T-helper 2 cell treated with Interferon-gamma antibody and Interleukin-4, amounts not matched to agents 100 ng/mL and 5 ng/mL, for 36 hours (primary cell): ENCODE measurements at regions not wholly inside any gene's neighbourhood (a gene's known extent, or its start where the extent isn't known, plus 50 kb on each side); places are given as distances from the start of the nearest gene placed in this dataset.
"Not testable (repeated sequence)": the region's sequence is repeated elsewhere in the genome, so short reads cannot be mapped to it uniquely, and the experiment has no call there.

ENCODE experiments used
- intact Hi-C: fragments of 100-400 bp; cut with micrococcal nuclease; formaldehyde crosslinking; loops from one replicate; pipeline ENCODE4 v1.15.1; 2023

- intact Hi-C loops, result no loop called here
Observed at GRCh38 chr7:124254396-124254795, 221.5 kb upstream of the TMEM229A start.

- intact Hi-C loops, result no loop called here
Observed at GRCh38 chr7:124251636-124252035, 218.8 kb upstream of the TMEM229A start.

GRCh38 chr7:124250297-124251034 lies 217.6 kb upstream of the TMEM229A start:
- intact Hi-C loops, result no loop called here

DNA sequence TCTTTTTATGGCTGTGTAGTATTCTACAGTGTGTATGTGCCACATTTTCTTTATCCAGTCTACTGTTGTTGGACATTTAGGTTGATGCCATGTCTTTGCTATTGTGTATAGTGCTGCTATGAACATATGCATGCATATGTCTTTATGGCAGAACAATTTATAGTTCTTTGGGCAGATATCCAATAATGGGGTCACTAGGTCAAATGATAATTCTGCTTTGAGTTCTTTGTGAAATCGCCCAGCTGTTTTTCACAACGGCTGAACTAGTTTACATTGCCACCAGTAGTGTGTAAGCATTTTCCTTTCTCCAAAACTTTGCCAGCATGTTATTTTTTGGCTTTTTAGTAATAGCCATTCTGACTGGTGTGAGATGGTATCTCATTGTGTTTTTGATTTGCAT lies 214.8 kb upstream of the TMEM229A start:
- intact Hi-C loops, result no loop called here

- intact Hi-C loops, result no loop called here
Observed at GRCh38 chr7:124246262-124246863, 213.5 kb upstream of the TMEM229A start.

DNA sequence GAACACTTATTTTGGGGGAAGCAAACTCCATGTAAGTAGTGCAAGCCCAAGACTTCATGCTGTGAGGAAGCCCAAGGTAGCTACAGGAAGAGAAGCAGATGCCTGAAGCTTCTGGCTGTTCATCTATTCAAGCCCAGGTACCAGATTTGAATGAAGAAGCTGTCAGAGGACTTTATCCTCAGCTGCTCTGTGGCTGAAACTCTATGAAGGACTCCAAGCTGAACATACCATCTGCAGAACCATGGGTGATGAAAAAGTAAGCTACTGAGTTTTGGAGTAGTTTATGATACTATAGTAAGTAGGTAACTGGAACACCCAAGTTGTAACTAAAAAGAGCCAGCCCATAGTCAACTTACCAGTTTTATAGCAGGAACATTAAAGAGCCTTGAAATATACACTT lies 211.6 kb upstream of the TMEM229A start:
- intact Hi-C loops, result not testable (repeated sequence)

- intact Hi-C loops, result no loop called here
Observed at GRCh38 chr7:124219681-124220080, 186.8 kb upstream of the TMEM229A start.

GRCh38 chr7:124208642-124209041 lies 175.8 kb upstream of the TMEM229A start:
- intact Hi-C loops, result no loop called here

DNA sequence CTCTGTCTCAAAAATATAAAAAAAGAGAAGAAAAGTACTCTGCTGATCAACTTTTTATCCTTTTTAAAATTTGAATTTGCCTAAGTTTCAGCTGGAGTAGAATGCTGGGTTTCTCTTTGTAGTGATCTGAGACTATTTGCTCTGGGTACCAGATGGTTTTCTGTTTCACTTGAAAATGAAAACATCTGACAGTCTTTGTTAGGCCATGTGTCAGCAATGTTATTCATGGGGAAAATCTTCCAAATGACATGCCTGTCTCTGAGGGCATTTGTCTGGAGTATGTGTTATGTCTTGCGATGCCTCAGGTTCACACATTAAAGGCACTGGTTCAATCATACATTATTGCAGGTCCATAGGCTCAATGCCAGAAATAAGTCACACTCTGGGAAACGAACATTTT lies 175.3 kb upstream of the TMEM229A start:
- intact Hi-C loops, result no loop called here

DNA sequence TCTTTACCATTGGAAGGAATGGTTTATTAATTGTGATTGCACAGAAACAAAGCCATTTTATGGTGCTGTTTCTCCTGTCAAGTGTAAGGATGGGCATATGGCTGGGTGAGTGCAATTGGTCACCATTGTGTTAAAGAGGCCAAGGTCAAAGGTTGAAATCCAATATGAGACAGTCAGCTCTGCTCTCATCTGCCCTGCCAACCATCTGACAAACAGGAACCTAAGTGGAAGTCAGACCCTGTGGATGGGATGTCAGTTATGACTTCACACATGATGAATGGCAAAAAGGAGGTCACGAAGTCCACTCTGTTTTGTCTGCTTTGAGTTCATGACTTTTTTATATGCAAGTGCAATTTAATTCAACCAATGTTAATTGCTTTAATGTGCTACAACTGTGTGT lies 172.7 kb upstream of the TMEM229A start:
- intact Hi-C loops, result no loop called here

DNA sequence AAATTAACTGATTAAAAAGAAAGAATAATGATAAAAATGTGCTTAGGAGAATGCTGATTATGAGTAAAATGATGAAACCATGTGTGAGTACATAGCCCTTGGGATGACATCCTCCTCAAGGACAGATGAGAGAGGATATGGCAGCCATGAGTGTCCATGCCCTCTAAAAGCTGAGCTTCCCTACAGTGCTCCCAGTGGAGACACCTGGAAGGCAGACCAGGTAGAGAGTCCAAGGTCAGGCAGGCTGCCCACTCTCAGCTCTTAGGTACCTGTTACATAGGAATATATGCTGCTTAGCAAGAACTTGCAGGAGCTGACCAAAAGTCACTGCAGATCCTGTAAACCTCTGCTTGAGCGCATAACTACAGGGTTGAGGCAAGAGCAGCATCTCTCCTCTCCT lies 169.7 kb upstream of the TMEM229A start:
- intact Hi-C loops, result no loop called here

GRCh38 chr7:124201768-124202349 lies 169.0 kb upstream of the TMEM229A start:
- intact Hi-C loops, result no loop called here

- intact Hi-C loops, result no loop called here
Observed at GRCh38 chr7:124196519-124196918, 163.7 kb upstream of the TMEM229A start.

GRCh38 chr7:124192885-124193284 lies 160.0 kb upstream of the TMEM229A start:
- intact Hi-C loops, result no loop called here

- intact Hi-C loops, result no loop called here
Observed at GRCh38 chr7:124191713-124192112, 158.8 kb upstream of the TMEM229A start.

GRCh38 chr7:124191030-124191429 lies 158.2 kb upstream of the TMEM229A start:
- intact Hi-C loops, result no loop called here

GRCh38 chr7:124188576-124188975 lies 155.7 kb upstream of the TMEM229A start:
- intact Hi-C loops, result no loop called here

- intact Hi-C loops, result no loop called here
Observed at GRCh38 chr7:124187962-124188361, 155.1 kb upstream of the TMEM229A start.

- intact Hi-C loops, result no loop called here
Observed at GRCh38 chr7:124183649-124184048, 150.8 kb upstream of the TMEM229A start.

DNA sequence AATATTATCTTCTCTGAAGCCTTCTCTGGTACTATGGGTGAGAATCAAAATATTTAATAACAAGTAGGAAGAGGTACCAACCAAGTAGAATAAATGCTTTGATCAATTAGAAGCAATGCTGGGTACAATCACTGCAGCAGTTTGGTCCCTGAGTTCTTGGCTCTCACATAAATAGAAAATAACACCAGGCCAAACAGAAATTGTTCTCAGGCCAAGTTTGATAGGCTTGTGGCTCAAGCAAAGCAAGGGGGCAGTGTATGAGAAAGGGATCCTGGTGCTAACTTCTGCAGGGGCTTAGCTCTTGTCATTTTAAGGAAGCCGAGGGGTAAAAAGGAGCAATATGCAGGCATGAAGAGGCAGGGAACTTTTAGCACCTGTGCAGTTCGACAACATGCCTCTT lies 146.8 kb upstream of the TMEM229A start:
- intact Hi-C loops, result no loop called here

- intact Hi-C loops, result no loop called here
Observed at GRCh38 chr7:124177891-124178290, 145.0 kb upstream of the TMEM229A start.

GRCh38 chr7:124171812-124172211 lies 138.9 kb upstream of the TMEM229A start:
- intact Hi-C loops, result not testable (repeated sequence)

- intact Hi-C loops, result no loop called here
Observed at GRCh38 chr7:124171068-124171467, 138.2 kb upstream of the TMEM229A start.
